Effector memory CD4-positive, alpha-beta T cell (primary cell): ENCODE measurements at regions not wholly inside any gene's neighbourhood (a gene's known extent, or its start where the extent isn't known, plus 50 kb on each side); places are given as distances from the start of the nearest gene placed in this dataset.

Experiments used
- DNase-seq, 3 donors: peaks; one replicate each; pipeline ENCODE4 v3.0.0-alpha.2; 2020
- H3K27ac ChIP-seq: 2 replicates; pipeline ENCODE4 v1.7.0; 2013; ENCODE audit warnings: mild to moderate bottlenecking, low read length, moderate library complexity; ENCODE audit not compliant: insufficient read depth, poor library complexity, severe bottlenecking
- H3K27me3 ChIP-seq: replicated peaks from 2 replicates; pipeline ENCODE4 v1.7.0; 2013; ENCODE audit warnings: mild to moderate bottlenecking, low read length; ENCODE audit not compliant: insufficient read depth, control insufficient read depth, poor library complexity, severe bottlenecking
- H3K36me3 ChIP-seq: 2 replicates; pipeline ENCODE4 v1.7.0; 2013; ENCODE audit warnings: mild to moderate bottlenecking, low read length, moderate library complexity; ENCODE audit not compliant: control insufficient read depth, insufficient read depth
- H3K4me1 ChIP-seq: 2 replicates; pipeline ENCODE4 v1.7.0; 2013; ENCODE audit warnings: low read length, mild to moderate bottlenecking; ENCODE audit not compliant: control insufficient read depth, insufficient read depth, poor library complexity, severe bottlenecking
- H3K4me3 ChIP-seq: 2 replicates; pipeline ENCODE4 v1.7.0; 2013; ENCODE audit warnings: low read length, low read depth, mild to moderate bottlenecking; ENCODE audit not compliant: insufficient read depth, poor library complexity, severe bottlenecking
- H3K9me3 ChIP-seq: 2 replicates; pipeline ENCODE4 v1.7.0; 2013; ENCODE audit warnings: mild to moderate bottlenecking, low read length, moderate library complexity; ENCODE audit not compliant: control insufficient read depth

GRCh38 chr5:133662578-133662977 lies 50.2 kb upstream of the FSTL4 start:
- Histone ChIP-seq H3K27ac (no peak overlapping the region), H3K4me3 (no peak overlapping the region), H3K36me3 (no peaks in the 10 kb centered on the region), H3K27me3 (no peaks in the 10 kb centered on the region), H3K9me3 (no peaks in the 10 kb centered on the region), H3K4me1 (no peaks in the 10 kb centered on the region)
- no peak for DNase-seq
